ENCODE measurements at regions not wholly inside any gene's neighbourhood (a gene's known extent, or its start where the extent isn't known, plus 50 kb on each side); places are given as distances from the start of the nearest gene placed in this dataset.

GRCh38 chr10:89119651-89120050 lies 87.5 kb downstream of the CH25H start:
- Histone ChIP-seq H3K27ac (no peak overlapping the region), H3K4me1 (replicated peaks in 1 of 2) (no peaks in the 10 kb centered on the region), H3K4me3 (no peak overlapping the region)
- WGBS, 10 experiments = 67 to 100% (median 100%) methylated on average over 1 of the region's 1 CpG; no CpG with 5 or more reads in 3 of the 10 experiments
- in situ Hi-C loops (cut with MboI; ENCODE audit: low pct_unique_long_range_greater_than_20kb in 2 of 9, low sequenced_read_pairs in 9 of 9, unreplicated experiment in 9 of 9) = no loop called here
- ATAC-seq (replicated peaks in 6 of 8) = no peak

DNA sequence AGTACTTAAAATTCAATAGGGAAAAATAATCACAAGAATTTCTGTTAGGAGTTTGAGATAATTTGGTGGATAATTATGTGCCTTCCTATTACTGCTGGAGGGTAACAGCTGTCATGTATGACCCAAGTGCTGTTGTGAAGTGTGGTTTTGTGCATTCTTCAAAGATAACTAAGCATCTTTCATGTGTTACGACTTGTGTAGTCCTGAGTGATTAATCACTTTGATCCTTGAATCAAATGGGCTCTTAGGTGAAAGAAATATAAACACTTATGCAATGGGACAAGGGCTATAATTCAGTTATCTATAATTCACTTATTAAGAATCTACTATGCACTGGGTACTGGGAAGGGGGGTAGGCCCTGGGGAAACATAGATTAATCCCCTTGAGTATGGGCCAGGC lies 89.0 kb downstream of the CH25H start:
- Histone ChIP-seq H3K4me3 (no peak overlapping the region), H3K4me1 (replicated peaks in 1 of 2) (no peaks in the 10 kb centered on the region), H3K27ac (no peak overlapping the region)
- in situ Hi-C loops (cut with MboI; ENCODE audit: low pct_unique_long_range_greater_than_20kb in 2 of 9, low sequenced_read_pairs in 9 of 9, unreplicated experiment in 9 of 9) = no loop called here
- no peak for ATAC-seq (replicated peaks in 6 of 8)
- WGBS, 10 experiments = 29 to 100% (median 88%) methylated on average over 1 of the region's 1 CpG; no CpG with 5 or more reads in 4 of the 10 experiments

GRCh38 chr10:89115876-89116627 lies 91.1 kb downstream of the CH25H start:
- H3K4me1 ChIP-seq (replicated peaks in 1 of 2) = no peaks in the 10 kb centered on the region
- H3K27ac ChIP-seq = no peak overlapping the region
- H3K4me3 ChIP-seq = no peak overlapping the region
- in situ Hi-C loops (cut with MboI; ENCODE audit: low pct_unique_long_range_greater_than_20kb in 2 of 9, low sequenced_read_pairs in 9 of 9, unreplicated experiment in 9 of 9) = no loop called here
- 50 to 98% (median 86%) methylated on average over 2 to 9 of the region's 9 CpGs; no CpG with 5 or more reads in 1 of the 10 experiments for WGBS, 10 experiments
- ATAC-seq (replicated peaks in 6 of 8) = peak in 2 of 8 experiments; percentile 95 to 99

DNA sequence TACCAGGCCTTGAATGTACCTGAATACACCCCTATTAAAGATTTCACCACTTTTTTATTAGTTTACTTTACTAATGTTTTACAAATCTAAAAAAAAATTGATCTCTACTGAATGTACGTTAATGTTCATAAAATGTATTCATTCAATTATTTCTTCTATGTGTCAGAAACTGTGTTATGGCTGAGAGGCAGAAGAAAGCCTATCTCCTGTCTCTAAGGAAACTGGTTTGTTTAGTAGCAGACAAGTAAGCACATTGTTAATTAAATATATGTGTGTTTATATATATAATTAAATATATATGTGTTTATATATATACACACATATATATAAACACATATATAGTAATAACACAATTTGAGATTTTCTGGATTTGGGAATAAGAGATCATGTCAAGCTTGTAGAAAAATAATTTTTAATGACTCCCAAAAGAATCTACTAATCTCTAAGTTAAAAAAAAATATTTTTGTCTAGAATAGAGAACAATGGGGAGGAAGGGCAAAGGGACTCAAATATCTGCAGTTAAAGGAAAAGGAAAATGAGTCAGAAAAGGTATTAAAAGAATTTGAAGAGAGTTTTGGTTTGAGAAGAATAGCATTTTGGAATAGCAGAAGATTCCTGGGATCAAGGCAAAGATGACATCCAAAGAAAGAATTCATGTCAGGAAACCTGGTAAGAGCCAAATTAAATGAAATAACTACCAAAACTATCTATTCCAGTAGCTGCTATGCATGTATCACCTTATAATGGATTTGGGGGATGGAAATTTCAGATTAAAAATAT lies 92.1 kb downstream of the CH25H start:
- H3K27ac ChIP-seq = no peak overlapping the region
- in situ Hi-C loops (cut with MboI; ENCODE audit: low pct_unique_long_range_greater_than_20kb in 2 of 9, low sequenced_read_pairs in 9 of 9, unreplicated experiment in 9 of 9) = no loop called here
- 50 to 100% (median 81%) methylated on average over 1 of the region's 1 CpG; no CpG with 5 or more reads in 2 of the 10 experiments for WGBS, 10 experiments
- no peaks in the 10 kb centered on the region for H3K4me1 ChIP-seq (replicated peaks in 1 of 2)
- ATAC-seq (replicated peaks in 6 of 8) = no peak
- H3K4me3 ChIP-seq = no peak overlapping the region

- ATAC-seq (replicated peaks in 6 of 8) = no peak
- in situ Hi-C loops (cut with MboI; ENCODE audit: low pct_unique_long_range_greater_than_20kb in 2 of 9, low sequenced_read_pairs in 9 of 9, unreplicated experiment in 9 of 9) = no loop called here
- WGBS, 10 experiments = 38 to 100% (median 95%) methylated on average over 1 to 3 of the region's 3 CpGs; no CpG with 5 or more reads in 2 of the 10 experiments
Observed at GRCh38 chr10:89102735-89103134, 104.4 kb downstream of the CH25H start.

GRCh38 chr10:89101943-89102342 lies 105.2 kb downstream of the CH25H start:
- Histone ChIP-seq H3K27ac (no peak overlapping the region), H3K4me1 (replicated peaks in 1 of 2) (no peaks in the 10 kb centered on the region), H3K4me3 (no peak overlapping the region)
- 0 to 100% (median 75%) methylated on average over 1 to 3 of the region's 4 CpGs; no CpG with 5 or more reads in 4 of the 10 experiments for WGBS, 10 experiments
- peak in 2 of 8 experiments; percentile 63 to 71 for ATAC-seq (replicated peaks in 6 of 8)
- in situ Hi-C loops (cut with MboI; ENCODE audit: low pct_unique_long_range_greater_than_20kb in 2 of 9, low sequenced_read_pairs in 9 of 9, unreplicated experiment in 9 of 9) = no loop called here

More at GRCh38 chr10:89102735-89103134, 104.4 kb downstream of the CH25H start:
- Histone ChIP-seq H3K27ac (no peak overlapping the region), H3K4me3 (no peak overlapping the region), H3K4me1 (replicated peaks in 1 of 2) (no peaks in the 10 kb centered on the region)

DNA sequence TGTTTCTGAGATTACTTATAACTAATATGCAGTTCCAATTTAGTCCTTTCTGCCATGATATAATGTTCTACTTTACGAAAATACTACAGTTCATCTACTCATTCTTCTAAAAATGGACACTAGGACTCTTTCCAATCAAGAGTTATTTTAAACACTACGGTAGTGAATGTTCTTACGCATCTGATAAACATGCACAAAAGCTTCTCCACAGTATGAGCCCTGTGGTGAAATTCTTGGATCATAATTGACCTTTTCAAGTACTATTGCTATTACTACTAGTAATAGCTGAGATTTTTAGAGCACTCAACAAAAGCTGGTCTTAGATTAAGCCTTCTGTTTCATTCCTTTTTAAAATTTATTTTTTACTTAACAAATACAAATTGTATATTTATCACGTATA lies 106.4 kb downstream of the CH25H start:
- in situ Hi-C loops (cut with MboI; ENCODE audit: low pct_unique_long_range_greater_than_20kb in 2 of 9, low sequenced_read_pairs in 9 of 9, unreplicated experiment in 9 of 9) = no loop called here
- Histone ChIP-seq H3K4me1 (replicated peaks in 1 of 2) (no peaks in the 10 kb centered on the region), H3K27ac (no peak overlapping the region), H3K4me3 (no peak overlapping the region)
- ATAC-seq (replicated peaks in 6 of 8) = no peak
- 81 to 100% (median 91%) methylated on average over 2 to 4 of the region's 4 CpGs for WGBS, 10 experiments

DNA sequence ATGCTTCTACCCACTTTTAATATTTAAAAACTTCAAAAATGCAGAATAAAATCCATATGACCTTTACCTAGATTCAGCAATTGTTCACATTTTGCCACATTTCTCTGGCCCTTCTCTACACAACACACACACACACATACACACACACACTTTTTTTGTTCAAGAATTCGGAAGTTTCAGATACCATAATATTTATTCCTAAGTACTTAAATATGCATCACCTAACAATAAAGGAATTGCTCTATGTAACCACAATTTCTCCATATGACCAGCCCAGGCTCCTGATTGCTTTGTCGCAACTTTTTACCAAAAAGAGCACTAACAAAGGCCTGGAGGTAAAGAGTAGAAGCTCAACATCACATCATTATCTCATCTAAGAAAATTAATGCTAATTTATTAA lies 106.6 kb downstream of the FAS start:
- Histone ChIP-seq H3K27ac (no peak overlapping the region), H3K4me1 (replicated peaks in 1 of 2) (no peaks in the 10 kb centered on the region), H3K4me3 (no peak overlapping the region)
- WGBS, 10 experiments = 50 to 93% (median 81%) methylated on average over 1 to 2 of the region's 2 CpGs; no CpG with 5 or more reads in 1 of the 10 experiments
- in situ Hi-C loops (cut with MboI; ENCODE audit: low pct_unique_long_range_greater_than_20kb in 2 of 9, low sequenced_read_pairs in 9 of 9, unreplicated experiment in 9 of 9) = no loop called here
- no peak for ATAC-seq (replicated peaks in 6 of 8)

- Histone ChIP-seq H3K4me1 (replicated peaks in 1 of 2) (no peaks in the 10 kb centered on the region), H3K4me3 (no peak overlapping the region), H3K27ac (no peak overlapping the region)
- in situ Hi-C loops (cut with MboI; ENCODE audit: low pct_unique_long_range_greater_than_20kb in 2 of 9, low sequenced_read_pairs in 9 of 9, unreplicated experiment in 9 of 9) = no loop called here
- 67 to 100% (median 88%) methylated on average over 1 of the region's 1 CpG; no CpG with 5 or more reads in 5 of the 10 experiments for WGBS, 10 experiments
- peak in 1 of 8 experiments; percentile 24 for ATAC-seq (replicated peaks in 6 of 8)
Observed at GRCh38 chr10:89095701-89096391, 105.2 kb downstream of the FAS start.

GRCh38 chr10:89093728-89094127 lies 103.1 kb downstream of the FAS start:
- Histone ChIP-seq H3K4me3 (no peak overlapping the region), H3K4me1 (replicated peaks in 1 of 2) (no peaks in the 10 kb centered on the region), H3K27ac (no peak overlapping the region)
- in situ Hi-C loops (cut with MboI; ENCODE audit: low pct_unique_long_range_greater_than_20kb in 2 of 9, low sequenced_read_pairs in 9 of 9, unreplicated experiment in 9 of 9) = no loop called here
- ATAC-seq (replicated peaks in 6 of 8) = no peak
- WGBS, 10 experiments = 72 to 100% (median 93%) methylated on average over 2 to 3 of the region's 3 CpGs; no CpG with 5 or more reads in 1 of the 10 experiments

- ATAC-seq (replicated peaks in 6 of 8) = no peak
- 58 to 100% (median 90%) methylated on average over 2 to 4 of the region's 4 CpGs; no CpG with 5 or more reads in 4 of the 10 experiments for WGBS, 10 experiments
- H3K4me1 ChIP-seq (replicated peaks in 1 of 2) = no peaks in the 10 kb centered on the region
- no peak overlapping the region for H3K27ac ChIP-seq
- H3K4me3 ChIP-seq = no peak overlapping the region
- in situ Hi-C loops (cut with MboI; ENCODE audit: low pct_unique_long_range_greater_than_20kb in 2 of 9, low sequenced_read_pairs in 9 of 9, unreplicated experiment in 9 of 9) = no loop called here
Observed at GRCh38 chr10:89092981-89093380, 102.4 kb downstream of the FAS start.

DNA sequence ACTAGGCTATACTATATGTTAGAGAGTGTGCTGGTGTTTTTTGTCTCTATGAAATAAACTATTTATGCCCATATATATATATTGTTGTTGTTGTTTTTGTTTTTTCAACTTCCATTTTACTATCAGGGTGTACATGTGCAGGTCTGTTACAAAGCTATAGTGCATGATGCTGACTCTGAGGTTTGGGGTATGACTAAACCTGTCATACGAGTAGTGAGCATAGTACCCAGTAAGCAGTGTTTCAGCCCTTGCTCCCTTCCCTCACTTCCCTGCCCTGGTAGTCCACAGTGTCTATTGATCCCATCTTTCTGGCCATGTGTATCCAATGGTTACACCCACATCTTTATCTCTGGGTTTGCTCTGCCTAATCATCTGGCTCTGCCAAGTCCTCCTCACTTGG lies 101.8 kb downstream of the FAS start:
- Histone ChIP-seq H3K27ac (no peak overlapping the region), H3K4me3 (no peak overlapping the region), H3K4me1 (replicated peaks in 1 of 2) (no peaks in the 10 kb centered on the region)
- WGBS, 10 experiments = 100% methylated on average over 1 of the region's 1 CpG; no CpG with 5 or more reads in 8 of the 10 experiments
- in situ Hi-C loops (cut with MboI; ENCODE audit: low pct_unique_long_range_greater_than_20kb in 2 of 9, low sequenced_read_pairs in 9 of 9, unreplicated experiment in 9 of 9) = no loop called here
- no peak for ATAC-seq (replicated peaks in 6 of 8)

- WGBS, 10 experiments = 20 to 80% (median 53%) methylated on average over 1 to 3 of the region's 3 CpGs; no CpG with 5 or more reads in 1 of the 10 experiments
- Histone ChIP-seq H3K4me1 (replicated peaks in 1 of 2) (peaks cover 0 to under 1% of the 10 kb centered on the region in 2 donors), H3K27ac (no peak overlapping the region), H3K4me3 (no peak overlapping the region)
- peak in 3 of 8 experiments; percentile 18 to 45 (median 34) for ATAC-seq (replicated peaks in 6 of 8)
- in situ Hi-C loops (cut with MboI; ENCODE audit: low pct_unique_long_range_greater_than_20kb in 2 of 9, low sequenced_read_pairs in 9 of 9, unreplicated experiment in 9 of 9) = no loop called here
Observed at GRCh38 chr10:89091496-89091895, 100.9 kb downstream of the FAS start.

Data from motor neuron (in vitro differentiated cells).